ENCODE measurements at regions not wholly inside any gene's neighbourhood (a gene's known extent, or its start where the extent isn't known, plus 50 kb on each side); places are given as distances from the start of the nearest gene placed in this dataset.
A peak's percentile ranks its signal among the peaks of the same experiment; 100 is the strongest.

- no peak for DNase-seq (ENCODE audit: low read depth in 4 of 4, low spot score in 1 of 4)
Observed at GRCh38 chr6:105794870-105795269, 291.3 kb upstream of the PRDM1 start.

DNA sequence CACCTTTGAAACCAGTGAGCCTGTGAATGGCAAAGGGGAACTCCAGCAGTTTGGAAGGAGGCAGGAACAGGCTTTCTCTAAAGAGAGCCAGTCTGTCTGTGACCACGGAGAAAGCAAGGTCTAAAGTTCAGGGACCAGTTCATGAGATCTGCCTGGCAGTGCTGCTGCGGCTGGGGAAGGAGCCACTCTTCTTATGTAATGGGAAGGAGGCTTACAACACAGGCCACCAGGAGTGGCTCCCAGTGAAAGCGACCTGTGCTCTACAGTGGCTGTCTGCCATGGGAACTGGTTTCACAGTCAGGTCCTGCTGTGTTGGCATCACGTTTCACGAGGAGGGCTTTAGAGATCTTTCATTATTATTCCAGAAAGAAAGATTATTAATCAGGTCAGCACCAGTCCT is 291.9 kb upstream of the PRDM1 start:
- no peak for DNase-seq (ENCODE audit: low read depth in 4 of 4, low spot score in 1 of 4)

DNA sequence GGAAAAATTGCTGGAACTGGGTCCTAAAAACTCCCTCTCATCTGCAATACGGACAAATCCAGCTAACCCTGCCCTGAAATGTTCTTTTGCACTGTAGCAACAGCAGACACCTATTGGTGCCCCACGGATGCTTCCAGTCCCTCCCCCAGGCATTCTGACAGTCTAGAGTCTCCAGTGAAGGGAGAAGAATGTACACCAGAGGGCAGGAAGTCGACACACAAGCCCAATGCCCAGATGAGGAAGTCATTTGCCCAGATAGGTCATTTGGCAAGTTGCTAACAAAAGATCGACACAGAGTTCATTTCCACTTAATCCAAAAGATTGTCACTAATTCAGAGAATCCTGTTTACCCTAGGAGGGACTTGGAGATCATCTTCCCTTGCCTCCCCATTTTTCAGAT is 293.0 kb upstream of the PRDM1 start:
- DNase-seq (ENCODE audit: low read depth in 4 of 4, low spot score in 1 of 4), result no peak

DNA sequence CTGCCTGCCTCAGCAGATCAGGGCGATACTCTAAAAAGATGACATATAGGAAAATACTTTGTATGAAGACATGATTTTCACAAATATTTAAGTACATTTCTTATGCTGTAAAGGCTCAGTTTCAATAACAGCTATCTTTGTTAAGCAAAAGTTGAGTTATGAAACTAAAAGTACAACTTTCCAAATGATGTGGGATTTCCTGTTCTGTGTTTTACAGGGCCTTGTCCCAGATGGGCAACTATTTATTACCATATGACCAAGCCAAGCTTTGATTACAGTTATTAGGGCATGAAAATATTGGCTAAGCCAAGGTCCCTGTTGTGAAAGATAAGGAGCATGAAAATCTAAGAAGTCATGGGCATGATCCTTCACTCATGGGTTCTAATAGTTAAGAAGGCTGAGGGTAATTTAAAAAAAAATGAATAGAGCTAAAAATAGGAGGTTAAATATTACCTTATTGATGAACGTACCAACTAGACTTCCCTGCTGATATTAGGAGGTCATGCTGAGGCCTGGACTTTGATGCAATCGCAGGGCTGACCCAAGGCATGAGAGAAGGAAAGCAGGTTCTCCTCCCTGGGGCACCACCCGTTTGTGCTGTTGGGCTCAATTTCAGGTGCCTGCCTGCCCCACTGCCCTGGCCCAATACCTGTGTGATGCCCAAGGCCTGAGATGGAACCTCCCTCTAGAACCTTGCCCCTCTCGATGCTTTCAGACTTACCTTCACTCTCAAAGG is 294.4 kb upstream of the PRDM1 start:
- DNase-seq (ENCODE audit: low read depth in 4 of 4, low spot score in 1 of 4), result no peak

DNA sequence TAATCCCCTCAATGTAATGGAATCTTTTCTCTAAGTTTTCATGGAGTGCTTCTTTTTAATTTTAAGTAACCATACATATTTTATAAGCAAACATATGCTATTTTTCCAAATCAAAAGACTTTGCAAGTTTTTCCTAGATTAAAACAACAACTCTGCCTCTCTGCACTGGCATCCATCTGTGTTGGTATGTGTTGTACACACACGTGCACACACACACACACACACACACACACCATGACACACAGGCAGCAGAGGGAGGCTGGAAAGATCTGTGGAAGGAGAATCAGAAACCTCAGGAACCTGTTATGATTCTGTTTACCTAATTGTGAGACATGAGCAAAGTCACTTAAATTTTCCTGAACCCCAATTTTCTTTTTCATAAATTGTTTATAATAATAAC is 295.0 kb upstream of the PRDM1 start:
- DNase-seq (ENCODE audit: low read depth in 4 of 4, low spot score in 1 of 4), result no peak

- no peak for DNase-seq (ENCODE audit: low read depth in 4 of 4, low spot score in 1 of 4)
Observed at GRCh38 chr6:105790635-105791034, 295.5 kb upstream of the PRDM1 start.

DNA sequence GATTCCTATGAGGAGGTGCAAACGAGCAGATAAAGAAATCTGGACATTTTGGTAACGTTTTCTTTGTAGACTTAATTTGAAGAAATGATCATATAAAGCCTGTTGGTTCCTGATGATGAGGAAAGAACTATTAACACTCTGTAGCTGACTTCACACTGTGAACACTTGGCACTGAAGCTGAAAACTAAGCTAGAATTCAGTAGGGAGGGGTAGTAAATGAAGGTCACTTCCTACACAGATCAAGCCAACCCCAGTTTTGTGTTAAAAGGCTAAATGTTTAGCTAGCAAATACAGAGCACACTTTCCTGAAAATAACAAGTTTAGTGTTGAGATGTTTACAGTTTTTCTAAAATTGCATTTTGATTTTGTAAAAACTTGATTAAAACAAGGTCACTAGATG is 296.2 kb upstream of the PRDM1 start:
- DNase-seq (ENCODE audit: low read depth in 4 of 4, low spot score in 1 of 4), result no peak

- no peak for DNase-seq (ENCODE audit: low read depth in 4 of 4, low spot score in 1 of 4)
Observed at GRCh38 chr6:105787747-105788146, 298.4 kb upstream of the PRDM1 start.

DNA sequence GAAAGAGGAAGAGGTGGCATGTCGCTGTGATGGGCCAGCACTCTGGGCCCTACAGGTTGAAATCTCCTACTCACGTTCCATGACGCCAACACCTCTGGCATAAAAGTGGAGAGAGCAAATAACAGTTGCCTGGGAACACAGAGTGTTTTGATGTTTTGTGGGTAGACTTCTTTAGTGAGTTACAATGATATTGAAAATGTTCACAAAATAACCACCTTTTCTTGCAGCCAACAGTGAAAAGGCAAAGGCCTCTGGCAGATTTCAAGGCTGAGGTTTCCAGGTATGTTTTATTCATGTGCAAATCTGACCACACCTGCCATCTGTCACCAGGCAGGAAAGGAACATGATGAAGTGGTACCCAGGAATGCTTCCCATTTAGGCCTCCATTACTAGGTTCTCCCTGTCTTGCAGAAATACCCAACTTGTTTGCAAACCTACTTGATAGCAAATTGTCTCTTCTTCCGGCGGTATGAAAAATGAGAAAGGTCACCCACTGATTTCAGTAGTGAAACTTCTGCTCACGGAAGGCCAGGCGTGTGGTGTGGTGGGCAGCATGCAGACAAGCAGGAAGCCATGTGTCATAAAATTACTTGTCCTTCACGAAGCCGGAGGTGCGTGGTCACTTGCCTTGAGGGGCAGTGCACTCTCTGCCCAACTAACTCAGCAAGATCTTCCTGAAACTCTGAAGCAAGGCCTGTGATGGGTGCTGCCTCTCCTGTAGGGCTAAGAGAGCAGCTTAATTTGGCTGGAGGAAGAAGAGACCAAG is 299.1 kb upstream of the PRDM1 start:
- DNase-seq (ENCODE audit: low read depth in 4 of 4, low spot score in 1 of 4), result no peak

- no peak for DNase-seq (ENCODE audit: low read depth in 4 of 4, low spot score in 1 of 4)
Observed at GRCh38 chr6:105786449-105786848, 299.7 kb upstream of the PRDM1 start.

DNA sequence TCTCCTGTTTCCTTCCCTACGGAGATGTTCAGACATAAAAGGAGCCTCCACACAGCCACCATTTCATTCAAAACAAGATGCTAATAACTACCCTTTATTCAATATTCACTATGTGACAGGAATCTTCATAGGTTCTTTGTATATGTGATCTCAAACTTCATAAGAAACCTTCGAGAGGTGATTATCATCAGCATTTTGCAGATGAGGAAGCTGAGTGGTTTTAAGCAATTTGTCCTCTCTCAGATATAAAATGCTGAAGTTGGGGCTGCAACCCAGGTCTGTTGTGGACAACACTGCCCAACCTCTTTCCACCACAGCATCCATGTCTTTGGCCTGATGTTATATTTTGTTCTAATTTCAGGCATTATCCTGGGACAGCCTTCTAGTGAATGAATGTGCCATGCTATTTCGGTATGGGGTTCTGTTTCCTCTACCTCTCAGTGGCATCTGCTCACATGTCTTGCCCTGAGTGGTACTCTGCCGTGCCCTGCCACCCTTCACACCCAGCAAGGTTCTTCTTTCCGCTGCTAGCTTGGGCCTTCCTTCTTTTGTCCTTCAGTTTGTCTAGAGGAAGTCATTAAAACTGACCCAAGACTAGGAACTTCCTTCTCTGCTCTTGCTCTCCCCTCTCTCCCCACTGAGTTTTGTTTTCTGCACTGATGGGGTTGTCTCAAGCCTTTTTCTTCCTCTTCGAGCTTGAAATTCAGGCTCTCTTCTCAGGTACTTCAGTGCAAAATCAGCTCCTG is 300.9 kb upstream of the PRDM1 start:
- no peak for DNase-seq (ENCODE audit: low read depth in 4 of 4, low spot score in 1 of 4)

DNA sequence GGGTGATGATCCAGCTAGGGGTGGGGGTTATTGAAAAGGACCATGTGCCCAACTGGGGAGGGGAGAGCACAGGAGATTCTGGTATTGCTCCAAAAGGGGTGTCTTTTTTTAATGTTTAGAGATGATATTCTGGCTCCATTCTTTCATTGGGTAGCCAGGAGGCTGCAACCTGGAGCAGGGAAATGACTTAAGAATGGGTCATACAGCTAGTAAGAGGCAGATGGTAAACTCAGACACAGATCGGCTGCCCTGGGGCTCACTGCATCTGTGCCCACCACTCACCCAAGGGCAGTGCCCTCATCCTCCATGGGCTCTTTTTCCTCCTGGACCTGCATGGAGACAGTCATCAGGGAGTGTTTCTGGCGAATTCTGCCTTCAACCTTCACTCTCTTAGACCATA is 302.0 kb upstream of the PRDM1 start:
- no peak for DNase-seq (ENCODE audit: low read depth in 4 of 4, low spot score in 1 of 4)

DNA sequence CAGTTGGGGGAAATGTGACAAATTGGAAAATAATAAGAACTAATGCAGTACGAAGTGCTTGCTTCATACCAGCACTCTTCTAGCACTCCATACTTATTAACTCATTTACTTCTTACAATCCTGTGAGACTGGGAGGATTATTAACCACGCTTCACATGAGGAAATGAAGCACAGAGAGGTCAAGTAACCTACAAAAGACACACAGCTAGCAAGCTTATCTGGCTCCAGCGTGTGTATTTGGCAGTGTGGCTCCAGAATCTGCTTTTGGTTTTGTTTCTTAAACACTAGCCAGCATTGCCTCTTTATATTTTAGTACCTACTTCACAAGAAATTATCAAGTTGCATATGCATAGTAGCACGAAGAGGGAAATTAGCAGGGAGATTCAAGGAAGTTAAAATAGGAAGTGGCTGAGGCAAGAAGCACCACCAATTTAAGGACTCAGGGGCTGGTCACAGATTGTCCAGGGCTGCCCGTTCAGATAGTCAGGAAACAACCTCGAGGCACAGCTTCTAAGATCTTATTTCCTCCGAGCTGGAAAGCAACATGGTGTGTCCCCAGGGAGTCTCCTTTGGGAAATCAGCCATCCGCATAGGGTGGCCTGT is 302.7 kb upstream of the PRDM1 start:
- DNase-seq (ENCODE audit: low read depth in 4 of 4, low spot score in 1 of 4), result no peak

DNA sequence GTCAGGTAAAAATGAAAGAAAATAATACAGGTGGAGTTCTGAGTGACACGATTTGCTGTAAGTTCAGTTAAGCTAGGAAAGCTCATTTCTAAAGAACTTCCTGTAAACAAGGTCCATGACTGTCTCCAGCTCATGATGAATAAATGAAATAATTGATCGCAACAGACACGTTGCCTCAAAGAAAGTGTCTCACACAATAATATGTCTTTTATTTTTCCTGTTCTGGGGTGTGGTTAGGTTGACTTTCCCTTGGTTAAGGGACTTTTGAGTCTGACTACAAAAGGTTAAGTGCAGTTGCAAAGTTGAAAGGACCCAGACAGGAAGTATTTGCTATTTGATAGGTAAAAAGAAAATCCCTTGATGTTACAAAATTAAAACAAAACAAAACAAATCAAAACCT is 304.2 kb upstream of the PRDM1 start:
- no peak for DNase-seq (ENCODE audit: low read depth in 4 of 4, low spot score in 1 of 4)

DNA sequence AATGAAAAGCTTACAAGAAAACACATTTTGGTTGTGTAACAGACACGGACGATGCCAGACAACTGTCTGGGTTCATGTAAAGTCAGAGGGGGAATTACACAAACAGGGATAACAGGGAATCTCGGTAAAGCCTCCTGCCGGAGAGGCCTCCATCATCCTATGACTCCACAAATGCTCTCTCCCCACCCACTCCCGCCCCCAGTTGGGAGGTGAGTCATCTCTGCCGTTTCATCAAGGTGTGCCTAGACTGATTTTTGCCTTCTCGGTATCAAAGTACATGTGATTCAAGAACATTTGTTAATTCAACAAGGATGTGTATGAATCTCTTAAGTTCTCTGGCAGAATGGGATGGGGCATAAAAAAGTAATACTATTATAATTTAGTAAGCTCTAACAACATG is 304.9 kb upstream of the PRDM1 start:
- DNase-seq (ENCODE audit: low read depth in 4 of 4, low spot score in 1 of 4), result peak; percentile 18 to 40 (median 29)

GRCh38 chr6:105780146-105780860 is 305.8 kb upstream of the PRDM1 start:
- DNase-seq (ENCODE audit: low read depth in 4 of 4, low spot score in 1 of 4), result no peak

GRCh38 chr6:105779110-105779509 is 307.0 kb upstream of the PRDM1 start:
- DNase-seq (ENCODE audit: low read depth in 4 of 4, low spot score in 1 of 4), result no peak

DNA sequence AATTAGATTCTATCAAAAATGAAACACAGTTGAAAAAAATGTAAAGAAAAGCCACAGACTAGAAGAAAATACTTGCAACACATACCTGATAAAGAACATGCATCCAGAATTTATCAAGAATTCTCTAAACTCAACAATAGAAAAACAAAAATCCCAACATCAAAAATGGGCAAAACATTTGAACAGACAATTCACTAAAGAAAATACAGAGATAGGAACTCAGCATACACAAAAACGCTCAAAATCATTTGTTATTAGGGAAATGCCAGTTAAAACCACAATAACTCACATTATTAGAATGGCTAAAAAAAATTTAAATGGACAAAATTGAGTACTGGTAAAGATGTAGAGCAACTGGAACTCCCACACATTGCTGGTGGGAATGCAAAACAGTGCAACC is 311.0 kb upstream of the PRDM1 start:
- DNase-seq (ENCODE audit: low read depth in 4 of 4, low spot score in 1 of 4), result no peak

GRCh38 chr6:105774247-105774646 is 311.9 kb upstream of the PRDM1 start:
- DNase-seq (ENCODE audit: low read depth in 4 of 4, low spot score in 1 of 4), result no peak

- DNase-seq (ENCODE audit: low read depth in 4 of 4, low spot score in 1 of 4), result no peak
Observed at GRCh38 chr6:105771313-105771970, 314.7 kb upstream of the PRDM1 start.

DNA sequence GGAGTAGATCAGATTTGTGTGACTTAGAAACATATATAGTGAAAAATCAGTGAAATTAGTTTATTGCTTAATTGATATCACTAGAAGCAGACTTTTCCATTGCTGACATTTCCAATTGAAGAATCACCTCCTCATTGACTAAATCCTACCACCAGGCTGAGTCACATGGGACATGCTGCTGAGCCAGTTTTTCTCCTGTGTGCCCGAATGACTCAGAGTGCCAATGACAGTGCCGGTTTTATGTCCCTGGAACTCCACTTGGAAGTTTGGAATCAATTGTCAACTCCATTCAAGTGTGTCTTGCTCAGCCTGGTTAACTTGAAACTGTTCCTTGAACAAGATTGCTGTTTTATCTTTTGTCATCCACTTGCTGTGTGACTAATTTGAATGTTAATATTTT is 316.1 kb upstream of the PRDM1 start:
- no peak for DNase-seq (ENCODE audit: low read depth in 4 of 4, low spot score in 1 of 4)

Data from stimulated activated CD4-positive, alpha-beta T cell treated with anti-CD3 and anti-CD28 coated beads, Interleukin-1b, Interleukin-23, amount 100 ng/mL, for 24 hours (primary cell).